ENCODE measurements at regions not wholly inside any gene's neighbourhood (a gene's known extent, or its start where the extent isn't known, plus 50 kb on each side); places are given as distances from the start of the nearest gene placed in this dataset.
"Not testable (repeated sequence)": the region's sequence is repeated elsewhere in the genome, so short reads cannot be mapped to it uniquely, and the experiment has no call there.

- Histone ChIP-seq H3K4me3 (no peak overlapping the region), H3K9me3 (replicated peaks in 1 of 11) (no peaks in the 10 kb centered on the region), H3K27me3 (no peaks in the 10 kb centered on the region), H3K4me2 (no peak overlapping the region), H3K36me3 (no peaks in the 10 kb centered on the region), H4K20me1 (no peaks in the 10 kb centered on the region), H3K9ac (no peak overlapping the region), H3K27ac (no peak overlapping the region), H3K4me1 (no peaks in the 10 kb centered on the region)
- no peak for TF ChIP-seq Cebpa-rat (IDR thresholded peaks at IDR 0.05)
Measured at GRCh38 chr3:67232642-67233041, 234.5 kb downstream of the KBTBD8 start.

GRCh38 chr3:67239353-67239752 lies 241.2 kb downstream of the KBTBD8 start:
- Histone ChIP-seq H3K27ac (no peak overlapping the region), H4K20me1 (no peaks in the 10 kb centered on the region), H3K27me3 (no peaks in the 10 kb centered on the region), H3K4me3 (no peak overlapping the region), H3K4me1 (no peaks in the 10 kb centered on the region; a peak in 1 of 20 replicates), H3K4me2 (no peak overlapping the region), H3K9me3 (replicated peaks in 1 of 11) (no peaks in the 10 kb centered on the region), H3K9ac (no peak overlapping the region), H3K36me3 (no peaks in the 10 kb centered on the region)
- TF ChIP-seq Cebpa-rat (IDR thresholded peaks at IDR 0.05), result no peak

- Histone ChIP-seq H3K4me2 (no peak overlapping the region), H3K27ac (no peak overlapping the region)
Measured at GRCh38 chr3:67241084-67241483, 243.0 kb downstream of the KBTBD8 start.

GRCh38 chr3:67244130-67244529 lies 246.0 kb downstream of the KBTBD8 start:
- Histone ChIP-seq H3K9me3 (replicated peaks in 1 of 11) (no peaks in the 10 kb centered on the region), H4K20me1 (no peaks in the 10 kb centered on the region), H3K27ac (no peak overlapping the region), H3K4me1 (no peaks in the 10 kb centered on the region; a peak in 1 of 20 replicates), H3K9ac (no peak overlapping the region), H3K36me3 (no peaks in the 10 kb centered on the region), H3K27me3 (no peaks in the 10 kb centered on the region), H3K4me2 (no peak overlapping the region), H3K4me3 (no peak overlapping the region)
- no peak for TF ChIP-seq Cebpa-rat (IDR thresholded peaks at IDR 0.05)

More at GRCh38 chr3:67241084-67241483, 243.0 kb downstream of the KBTBD8 start:
- H3K4me3 ChIP-seq, result no peak overlapping the region
- H3K9me3 ChIP-seq (replicated peaks in 1 of 11), result no peaks in the 10 kb centered on the region
- no peaks in the 10 kb centered on the region for H3K27me3 ChIP-seq
- TF ChIP-seq Cebpa-rat (IDR thresholded peaks at IDR 0.05), result no peak
- no peaks in the 10 kb centered on the region for H4K20me1 ChIP-seq
- no peaks in the 10 kb centered on the region for H3K36me3 ChIP-seq
- H3K4me1 ChIP-seq, result no peaks in the 10 kb centered on the region; a peak in 1 of 20 replicates
- no peak overlapping the region for H3K9ac ChIP-seq

- H3K9ac ChIP-seq, result no peak overlapping the region
- H3K27ac ChIP-seq, result no peak overlapping the region
- H3K9me3 ChIP-seq (replicated peaks in 1 of 11), result no peaks in the 10 kb centered on the region
- H3K4me1 ChIP-seq, result no peaks in the 10 kb centered on the region; a peak in 1 of 20 replicates
- H3K36me3 ChIP-seq, result no peaks in the 10 kb centered on the region
- H3K27me3 ChIP-seq, result no peaks in the 10 kb centered on the region
- H4K20me1 ChIP-seq, result no peaks in the 10 kb centered on the region
- no peak overlapping the region for H3K4me3 ChIP-seq
- no peak for TF ChIP-seq Cebpa-rat (IDR thresholded peaks at IDR 0.05)
- no peak overlapping the region for H3K4me2 ChIP-seq
Measured at GRCh38 chr3:67245545-67245944, 247.4 kb downstream of the KBTBD8 start.

- no peak for TF ChIP-seq Cebpa-rat (IDR thresholded peaks at IDR 0.05)
- Histone ChIP-seq H3K27me3 (no peaks in the 10 kb centered on the region), H3K4me1 (peaks cover 0 to 13% (median 0%) of the 10 kb centered on the region in 10 experiments; a peak in 3 of 20 replicates), H3K4me2 (no peak overlapping the region), H3K27ac (no peak overlapping the region), H3K9me3 (replicated peaks in 1 of 11) (peaks cover 3 to 14% (median 6%) of the 10 kb centered on the region in 11 experiments; a peak in 20 of 22 replicates), H4K20me1 (no peaks in the 10 kb centered on the region), H3K4me3 (no peak overlapping the region), H3K36me3 (no peaks in the 10 kb centered on the region), H3K9ac (no peak overlapping the region)
Measured at GRCh38 chr3:67248726-67249125, 250.6 kb downstream of the KBTBD8 start.

- H3K36me3 ChIP-seq, H4K20me1 ChIP-seq, H3K27me3 ChIP-seq, H3K4me3 ChIP-seq, H3K9ac ChIP-seq, H3K27ac ChIP-seq: not testable (repeated sequence)
- peaks cover 21 to 38% (median 29%) of the 10 kb centered on the region in 11 experiments for H3K9me3 ChIP-seq (replicated peaks in 1 of 11)
- H3K4me2 ChIP-seq, result peak overlapping the region in 2 of 11 experiments; percentile 13 to 42; a peak in 1 of 22 replicates
- H3K4me1 ChIP-seq, result peaks cover 0 to 14% (median 0%) of the 10 kb centered on the region in 10 experiments; a peak in 3 of 20 replicates
Measured at GRCh38 chr3:67252906-67253305, 254.8 kb downstream of the KBTBD8 start.

- Histone ChIP-seq H3K4me3 (no peak overlapping the region), H3K36me3 (no peaks in the 10 kb centered on the region), H3K27ac (no peak overlapping the region), H3K9ac (no peak overlapping the region), H3K27me3 (no peaks in the 10 kb centered on the region), H3K4me1 (no peaks in the 10 kb centered on the region), H4K20me1 (no peaks in the 10 kb centered on the region), H3K9me3 (replicated peaks in 1 of 11) (peaks cover 0 to 5% (median 0%) of the 10 kb centered on the region in 11 experiments; a peak in 1 of 22 replicates), H3K4me2 (no peak overlapping the region)
- no peak for TF ChIP-seq Cebpa-rat (IDR thresholded peaks at IDR 0.05)
Measured at GRCh38 chr3:67278015-67278618, 280.0 kb downstream of the KBTBD8 start.

- Histone ChIP-seq H3K4me1 (peaks cover 0 to 37% (median 22%) of the 10 kb centered on the region in 10 experiments; a peak in 16 of 20 replicates), H3K27me3 (no peaks in the 10 kb centered on the region), H3K9me3 (replicated peaks in 1 of 11) (no peaks in the 10 kb centered on the region; a peak in 1 of 22 replicates), H3K9ac (no peak overlapping the region), H3K4me3 (no peak overlapping the region), H3K27ac (no peak overlapping the region), H4K20me1 (no peaks in the 10 kb centered on the region), H3K36me3 (no peaks in the 10 kb centered on the region), H3K4me2 (no peak overlapping the region)
- no peak for TF ChIP-seq Cebpa-rat (IDR thresholded peaks at IDR 0.05)
Measured at GRCh38 chr3:67286586-67286985, 288.5 kb downstream of the KBTBD8 start.
